Tibial nerve (tissue), 4 donors: ENCODE measurements at regions not wholly inside any gene's neighbourhood (a gene's known extent, or its start where the extent isn't known, plus 50 kb on each side); places are given as distances from the start of the nearest gene placed in this dataset.

ENCODE experiments used
- DNase-seq, 2 donors: peaks; one replicate each; pipeline ENCODE4 v3.0.0-alpha.2; 2019; ENCODE audit warnings: low spot score in 2 of 2
- H3K27ac ChIP-seq, 4 donors: fragments of 200-600 bp; sonication (generic) in 3 of 4; one replicate each; pipeline ENCODE4 v1.5.1; 2017 to 2019; ENCODE audit warnings: mild to moderate bottlenecking in 1 of 4
- H3K27me3 ChIP-seq, 2 donors: fragments of 200-600 bp; sonication (generic) in 1 of 2; one replicate each; pipeline versions ENCODE4 v1.5.1 to v1.6.0; 2017 to 2019
- H3K36me3 ChIP-seq, 3 donors: fragments of 200-600 bp; sonication (generic); one replicate each; pipeline ENCODE4 v1.5.1; 2018 to 2019
- H3K4me1 ChIP-seq, 4 donors: fragments of 200-600 bp; sonication (generic) in 3 of 4; one replicate each; pipeline ENCODE4 v1.5.1; 2017 to 2019
- H3K4me3 ChIP-seq, 4 donors: fragments of 200-600 bp; sonication (generic) in 3 of 4; one replicate each; pipeline ENCODE4 v1.5.1; 2017 to 2019; ENCODE audit warnings: mild to moderate bottlenecking in 1 of 4, moderate library complexity in 1 of 4
- H3K9me3 ChIP-seq, 4 donors: fragments of 200-600 bp; sonication (generic) in 3 of 4; one replicate each; pipeline ENCODE4 v1.5.1; 2017 to 2019
- CTCF ChIP-seq, 5 experiments: fragments of 200-600 bp in 3 of 5; fragments of 450-650 bp in 2 of 5; sonication (generic) in 3 of 5; IDR thresholded peaks; one replicate each; pipeline ENCODE4 v1.5.1; 2016 to 2019; ENCODE audit warnings: antibody characterized with exemption in 5 of 5, mild to moderate bottlenecking in 3 of 5, moderate library complexity in 2 of 5
- EP300 ChIP-seq, 2 donors: sonication (generic); formaldehyde crosslinking; IDR thresholded peaks; one replicate each; pipeline ENCODE4 v1.6.1; 2017; ENCODE audit warnings: antibody characterized with exemption in 2 of 2, mild to moderate bottlenecking in 1 of 2
- POLR2A ChIP-seq, 2 donors: fragments of 450-650 bp; IDR thresholded peaks; one replicate each; pipeline ENCODE4 v1.6.1; 2017; ENCODE audit warnings: antibody characterized with exemption in 2 of 2, mild to moderate bottlenecking in 2 of 2, moderate library complexity in 2 of 2
- WGBS, 2 donors: methylation state at CpG; one replicate each; pipeline ENCODE4 v1.1.5; 2018; 5-methylcytosine and 5-hydroxymethylcytosine counted together

DNA sequence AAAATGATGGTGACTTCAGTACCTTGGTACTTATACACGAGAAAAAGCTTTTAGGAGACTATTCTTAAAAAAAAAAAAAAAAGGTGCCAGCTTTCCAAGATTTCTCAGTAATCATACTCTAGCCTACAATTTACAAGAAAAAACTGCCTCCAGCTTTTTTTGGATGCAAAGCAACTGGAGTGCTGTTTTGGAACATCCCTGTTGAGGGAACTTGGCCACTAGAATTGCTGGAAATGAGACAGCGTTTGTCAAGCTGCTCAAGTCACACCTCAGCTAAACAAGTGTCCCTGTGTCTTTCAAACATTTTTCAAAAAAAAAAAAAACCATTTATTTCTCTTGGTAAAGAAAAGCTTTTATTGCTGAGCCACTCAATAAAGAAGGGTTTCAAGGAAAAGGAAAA lies 413.1 kb upstream of the ARGLU1 start:
- Histone ChIP-seq H3K4me1 (no peaks in the 10 kb centered on the region), H3K27me3 (no peaks in the 10 kb centered on the region), H3K36me3 (no peaks in the 10 kb centered on the region), H3K9me3 (no peaks in the 10 kb centered on the region), H3K4me3 (no peak overlapping the region), H3K27ac (no peak overlapping the region)
- WGBS, 2 donors: 44 to 55% methylated on average over 2 of the region's 2 CpGs
- TF ChIP-seq CTCF (IDR thresholded peaks at IDR 0.05) (no peak), EP300 (IDR thresholded peaks at IDR 0.05) (no peak), POLR2A (IDR thresholded peaks at IDR 0.05) (no peak)
- DNase-seq: no peak

- no peaks in the 10 kb centered on the region for H3K4me1 ChIP-seq
- no peaks in the 10 kb centered on the region for H3K27me3 ChIP-seq
- peaks cover 0 to 9% (median 0%) of the 10 kb centered on the region in 4 donors for H3K9me3 ChIP-seq
- no peak overlapping the region for H3K27ac ChIP-seq
- no peaks in the 10 kb centered on the region for H3K36me3 ChIP-seq
- 81 to 84% methylated on average over 1 of the region's 1 CpG for WGBS, 2 donors
- no peak for DNase-seq
- no peak overlapping the region for H3K4me3 ChIP-seq
- no peak for TF ChIP-seq CTCF (IDR thresholded peaks at IDR 0.05)
- TF ChIP-seq POLR2A (IDR thresholded peaks at IDR 0.05): no peak
- no peak for TF ChIP-seq EP300 (IDR thresholded peaks at IDR 0.05)
Observed at GRCh38 chr13:106967391-106967790, 399.5 kb upstream of the ARGLU1 start.

- Histone ChIP-seq H3K27ac (no peak overlapping the region), H3K27me3 (no peaks in the 10 kb centered on the region), H3K9me3 (peaks cover 0 to 9% (median 0%) of the 10 kb centered on the region in 4 donors), H3K36me3 (no peaks in the 10 kb centered on the region), H3K4me3 (no peak overlapping the region), H3K4me1 (no peaks in the 10 kb centered on the region)
- DNase-seq: no peak
- TF ChIP-seq EP300 (IDR thresholded peaks at IDR 0.05) (no peak), POLR2A (IDR thresholded peaks at IDR 0.05) (no peak), CTCF (IDR thresholded peaks at IDR 0.05) (no peak)
- 36 to 48% methylated on average over 2 of the region's 2 CpGs for WGBS, 2 donors
Observed at GRCh38 chr13:106963151-106963550, 395.2 kb upstream of the ARGLU1 start.

DNA sequence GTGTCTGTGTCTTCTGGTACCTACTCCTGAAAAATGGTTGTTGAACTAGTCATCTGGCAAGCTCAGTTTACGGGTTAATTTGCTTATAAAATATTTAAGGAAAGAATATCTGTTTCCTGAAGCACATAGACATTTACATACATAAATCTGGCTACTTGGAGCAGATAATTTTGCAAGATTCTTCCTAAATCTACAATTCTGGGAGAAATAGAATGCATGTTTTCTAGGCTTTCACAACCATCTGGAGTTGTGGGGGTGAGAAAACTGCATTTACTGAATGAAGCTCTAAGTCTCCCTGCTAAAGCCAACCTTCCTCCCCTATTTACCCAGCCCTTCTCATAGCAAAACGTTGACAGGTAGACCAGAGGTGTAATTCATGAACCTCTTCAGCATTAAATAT lies 393.7 kb upstream of the ARGLU1 start:
- peaks cover 0 to 2% (median 0%) of the 10 kb centered on the region in 4 donors for H3K9me3 ChIP-seq
- DNase-seq: no peak

GRCh38 chr13:106961216-106961615 lies 393.3 kb upstream of the ARGLU1 start:
- Histone ChIP-seq H3K4me3 (no peak overlapping the region), H3K27me3 (no peaks in the 10 kb centered on the region), H3K27ac (no peak overlapping the region), H3K36me3 (no peaks in the 10 kb centered on the region), H3K9me3 (no peaks in the 10 kb centered on the region), H3K4me1 (no peaks in the 10 kb centered on the region)
- TF ChIP-seq POLR2A (IDR thresholded peaks at IDR 0.05) (no peak), CTCF (IDR thresholded peaks at IDR 0.05) (no peak), EP300 (IDR thresholded peaks at IDR 0.05) (no peak)
- 88 to 100% methylated on average over 1 of the region's 1 CpG for WGBS, 2 donors
- DNase-seq: no peak

More for the DNA sequence above, 393.7 kb upstream of the ARGLU1 start:
- H3K27me3 ChIP-seq: no peaks in the 10 kb centered on the region
- no peaks in the 10 kb centered on the region for H3K36me3 ChIP-seq
- no peaks in the 10 kb centered on the region for H3K4me1 ChIP-seq
- 72 to 73% methylated on average over 2 of the region's 2 CpGs for WGBS, 2 donors
- TF ChIP-seq CTCF (IDR thresholded peaks at IDR 0.05): no peak
- no peak for TF ChIP-seq POLR2A (IDR thresholded peaks at IDR 0.05)
- TF ChIP-seq EP300 (IDR thresholded peaks at IDR 0.05): no peak
- H3K27ac ChIP-seq: no peak overlapping the region
- H3K4me3 ChIP-seq: no peak overlapping the region
